ENCODE measurements at regions not wholly inside any gene's neighbourhood (a gene's known extent, or its start where the extent isn't known, plus 50 kb on each side); places are given as distances from the start of the nearest gene placed in this dataset.

DNA sequence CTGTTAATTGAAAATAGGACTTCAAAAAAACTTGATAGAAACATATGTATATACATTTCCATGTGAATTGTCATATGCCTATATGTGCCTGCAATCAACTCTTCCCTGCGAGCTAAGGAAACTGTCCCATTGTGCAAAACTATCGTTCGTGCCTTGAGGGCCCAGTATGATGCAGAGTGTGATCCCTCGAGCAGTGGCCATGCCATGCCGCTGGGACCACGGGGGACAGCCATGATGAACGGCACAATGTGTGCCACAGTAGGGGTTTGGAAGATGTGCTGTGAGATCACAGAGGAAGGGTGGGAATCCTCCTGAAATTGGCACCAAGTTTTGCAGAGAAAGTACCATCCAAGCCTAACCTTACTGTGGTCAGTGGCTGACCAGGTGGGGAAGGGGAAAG lies 118.1 kb upstream of the SOX1 start:
- TF ChIP-seq, protein P1, sequence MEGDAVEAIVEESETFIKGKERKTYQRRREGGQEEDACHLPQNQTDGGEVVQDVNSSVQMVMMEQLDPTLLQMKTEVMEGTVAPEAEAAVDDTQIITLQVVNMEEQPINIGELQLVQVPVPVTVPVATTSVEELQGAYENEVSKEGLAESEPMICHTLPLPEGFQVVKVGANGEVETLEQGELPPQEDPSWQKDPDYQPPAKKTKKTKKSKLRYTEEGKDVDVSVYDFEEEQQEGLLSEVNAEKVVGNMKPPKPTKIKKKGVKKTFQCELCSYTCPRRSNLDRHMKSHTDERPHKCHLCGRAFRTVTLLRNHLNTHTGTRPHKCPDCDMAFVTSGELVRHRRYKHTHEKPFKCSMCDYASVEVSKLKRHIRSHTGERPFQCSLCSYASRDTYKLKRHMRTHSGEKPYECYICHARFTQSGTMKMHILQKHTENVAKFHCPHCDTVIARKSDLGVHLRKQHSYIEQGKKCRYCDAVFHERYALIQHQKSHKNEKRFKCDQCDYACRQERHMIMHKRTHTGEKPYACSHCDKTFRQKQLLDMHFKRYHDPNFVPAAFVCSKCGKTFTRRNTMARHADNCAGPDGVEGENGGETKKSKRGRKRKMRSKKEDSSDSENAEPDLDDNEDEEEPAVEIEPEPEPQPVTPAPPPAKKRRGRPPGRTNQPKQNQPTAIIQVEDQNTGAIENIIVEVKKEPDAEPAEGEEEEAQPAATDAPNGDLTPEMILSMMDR (IDR thresholded peaks at IDR 0.05), result no peak
- TF ChIP-seq SIN3A (IDR thresholded peaks at IDR 0.05; ENCODE audit: borderline replicate concordance, insufficient read depth, low read depth, low read length), result no peak
- no peak for TF ChIP-seq POLR2AphosphoS5 (IDR thresholded peaks at IDR 0.05; ENCODE audit: low read depth, low read length)
- TF ChIP-seq REST (IDR thresholded peaks at IDR 0.05; ENCODE audit: insufficient read depth in 1 of 2, low read depth in 2 of 2, low read length in 1 of 2), result no peak
